ELR (cell line): ENCODE measurements at regions not wholly inside any gene's neighbourhood (a gene's known extent, or its start where the extent isn't known, plus 50 kb on each side); places are given as distances from the start of the nearest gene placed in this dataset.
A peak's percentile ranks its signal among the peaks of the same experiment; 100 is the strongest.

Experiments used
- DNase-seq: peaks from one replicate; pipeline ENCODE4 v3.0.0-alpha.2; 2015; ENCODE audit warnings: low read depth

- no peak for DNase-seq
Measured at GRCh38 chr4:8698341-8699062, 105.9 kb downstream of the CPZ start.

- DNase-seq, result no peak
Measured at GRCh38 chr4:8697826-8698225, 105.3 kb downstream of the CPZ start.

GRCh38 chr4:8696369-8697127 is 104.0 kb downstream of the CPZ start:
- no peak for DNase-seq

DNA sequence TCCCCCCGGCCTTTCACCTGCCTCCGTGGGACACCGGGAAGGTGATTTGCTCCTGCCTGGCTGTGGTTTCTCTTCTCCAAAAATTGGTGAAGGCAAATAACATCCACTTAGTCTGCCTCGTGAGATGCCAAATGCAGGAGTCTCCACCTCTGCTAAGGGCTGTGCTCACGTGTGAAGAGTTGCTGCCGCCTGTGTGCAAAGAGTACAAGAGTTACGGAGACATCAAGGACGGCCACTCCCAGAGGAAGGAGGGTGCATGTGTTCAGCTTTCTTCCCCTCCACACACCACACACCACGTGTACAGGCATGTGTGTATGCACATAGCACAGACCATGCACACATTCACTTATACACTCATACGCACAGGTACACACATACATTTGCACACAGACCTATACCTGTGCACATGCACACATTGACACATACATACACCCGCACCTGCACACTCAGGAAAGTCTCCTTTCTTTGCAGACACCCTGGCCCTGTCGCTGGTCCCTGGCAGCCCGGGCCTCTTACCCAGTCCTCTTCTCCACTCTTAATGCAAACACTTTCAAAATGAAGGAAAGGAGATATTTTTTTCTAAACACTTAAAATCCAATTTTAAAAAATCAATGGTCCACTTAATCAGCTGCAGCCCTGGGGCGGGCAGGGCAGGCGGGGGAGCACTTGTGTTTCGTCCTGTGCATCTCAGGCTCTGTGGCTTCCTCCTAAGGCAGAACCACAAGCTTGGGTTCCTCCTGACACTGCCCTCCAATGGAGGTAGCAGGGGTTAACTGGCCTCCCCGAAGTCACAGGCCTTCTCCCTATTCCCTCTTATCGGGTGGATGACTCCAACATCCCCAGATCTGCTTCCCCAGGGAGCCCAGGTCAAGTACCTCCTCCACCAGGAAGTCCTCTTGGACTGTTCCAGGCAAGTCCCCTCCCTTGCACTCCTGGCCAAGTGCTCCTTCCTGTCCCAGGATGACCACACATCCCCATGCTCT is 103.0 kb downstream of the CPZ start:
- DNase-seq, result no peak

DNA sequence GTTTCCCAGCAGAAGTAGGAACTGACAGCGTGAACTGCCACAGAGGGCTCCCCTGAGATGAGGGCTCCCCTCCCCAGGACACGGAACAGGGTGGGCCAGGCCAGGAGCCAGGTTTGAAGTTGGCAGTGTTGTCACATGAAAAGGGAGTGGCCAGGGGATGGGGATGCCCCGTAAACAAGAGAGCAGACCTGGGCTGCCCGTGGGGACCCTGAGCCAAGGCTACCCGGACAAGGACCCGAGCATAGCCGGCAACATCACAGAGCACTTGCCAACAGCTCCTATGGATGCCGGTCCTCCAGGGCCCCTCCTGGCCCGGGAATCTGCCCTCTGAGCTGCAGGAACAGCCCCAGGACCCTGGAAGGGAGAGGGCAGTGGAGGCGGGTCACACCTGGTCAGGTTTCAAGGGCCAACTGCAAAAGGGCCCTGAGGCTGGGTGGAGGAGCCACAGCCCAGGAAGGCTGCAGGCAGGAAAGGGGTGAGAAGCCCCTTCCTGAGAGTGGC is 102.1 kb downstream of the CPZ start:
- DNase-seq, result no peak

GRCh38 chr4:8694226-8694625 is 101.7 kb downstream of the CPZ start:
- DNase-seq, result no peak

DNA sequence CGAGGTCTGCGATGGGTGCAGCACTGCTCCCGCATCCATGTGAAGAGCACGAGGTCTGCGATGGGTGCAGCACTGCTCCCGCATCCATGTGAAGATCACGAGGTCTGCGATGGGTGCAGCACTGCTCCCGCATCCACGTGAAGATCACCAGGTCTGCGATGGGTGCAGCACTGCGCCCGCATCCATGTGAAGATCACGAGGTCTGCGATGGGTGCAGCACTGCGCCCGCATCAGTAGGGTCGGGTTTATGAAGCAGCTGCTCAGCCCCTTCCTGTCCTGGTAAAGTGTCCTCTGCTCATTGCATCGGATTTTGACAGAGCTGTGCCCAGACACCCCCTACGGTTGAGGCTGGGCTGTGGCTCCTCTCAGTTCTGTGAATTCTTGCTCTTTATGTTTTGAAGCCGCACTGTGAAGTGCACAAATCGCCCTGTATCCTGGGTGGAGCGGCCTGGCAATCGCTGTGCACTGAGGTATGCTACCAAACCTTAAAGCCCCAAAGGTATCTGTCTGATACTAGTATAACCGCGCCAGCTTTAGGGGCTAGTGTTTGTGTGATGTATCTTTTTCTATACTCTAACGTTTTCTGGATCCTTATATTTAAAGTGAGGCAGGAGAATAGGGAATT is 98.7 kb downstream of the CPZ start:
- DNase-seq, result no peak

- no peak for DNase-seq
Measured at GRCh38 chr4:8690216-8691150, 97.9 kb downstream of the CPZ start.

GRCh38 chr4:8689741-8690140 is 97.2 kb downstream of the CPZ start:
- no peak for DNase-seq

- DNase-seq, result no peak
Measured at GRCh38 chr4:8688908-8689445, 96.4 kb downstream of the CPZ start.

DNA sequence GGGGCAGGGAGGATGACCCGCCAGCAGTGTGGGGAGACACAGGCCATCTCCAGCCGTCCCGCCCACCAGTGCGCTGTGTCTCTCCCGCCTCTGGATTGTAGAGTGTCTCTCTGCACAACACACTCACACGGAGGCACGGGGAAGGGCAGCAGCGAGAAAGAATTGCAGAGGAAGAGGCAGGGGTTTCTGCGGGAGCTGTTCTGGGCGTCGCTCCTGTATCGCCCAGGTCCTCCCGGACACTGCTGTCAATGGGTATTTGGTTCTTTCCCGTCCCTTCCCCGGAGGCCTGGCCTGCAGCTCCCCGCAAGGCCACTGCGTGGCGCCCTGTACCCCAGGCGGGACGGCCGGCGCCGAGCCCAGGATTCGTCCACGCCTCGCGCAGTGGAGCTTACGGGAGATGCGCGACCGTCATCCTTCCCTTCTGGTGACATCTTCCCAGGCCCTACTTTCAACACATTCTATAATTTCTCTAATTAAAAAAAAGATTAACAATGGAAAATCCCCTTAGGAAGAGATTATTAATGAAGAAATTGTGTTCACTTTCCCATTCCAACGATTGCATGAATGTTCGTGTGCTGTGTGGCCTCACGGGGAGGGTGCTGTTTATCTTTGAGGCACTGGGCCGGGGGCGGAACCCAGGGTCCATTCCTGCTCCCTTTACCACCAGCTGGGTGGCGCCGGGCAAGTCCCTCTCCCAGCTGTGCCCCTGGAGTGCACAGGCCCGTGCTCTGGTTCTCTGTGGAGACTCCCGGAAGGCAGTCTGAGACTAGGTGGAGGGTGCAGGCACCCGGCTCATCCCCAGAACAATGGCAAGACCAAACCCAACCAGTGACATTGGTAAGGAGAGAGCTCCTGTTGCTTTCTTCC is 95.7 kb downstream of the CPZ start:
- peak; percentile 8 for DNase-seq

DNA sequence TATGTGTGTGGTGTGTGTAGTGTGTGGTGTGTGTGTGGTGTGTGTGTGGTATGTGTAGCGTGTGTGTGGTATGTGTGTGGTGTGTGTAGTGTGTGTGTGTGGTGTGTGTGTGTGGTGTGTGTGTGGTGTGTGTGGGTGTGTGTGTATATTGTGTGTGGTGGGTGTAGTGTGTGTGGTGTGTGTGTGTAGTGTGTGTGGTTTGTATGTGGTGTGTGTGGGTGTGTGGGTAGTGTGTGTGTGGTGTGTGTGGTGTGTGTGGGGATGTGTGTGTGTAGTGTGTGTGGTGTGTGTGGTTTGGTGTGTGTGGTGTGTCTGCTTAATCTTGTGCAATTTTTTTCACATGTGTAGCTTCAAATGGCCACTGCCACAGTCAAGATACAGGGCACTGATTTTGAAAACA is 94.5 kb downstream of the CPZ start:
- DNase-seq, result no peak

DNA sequence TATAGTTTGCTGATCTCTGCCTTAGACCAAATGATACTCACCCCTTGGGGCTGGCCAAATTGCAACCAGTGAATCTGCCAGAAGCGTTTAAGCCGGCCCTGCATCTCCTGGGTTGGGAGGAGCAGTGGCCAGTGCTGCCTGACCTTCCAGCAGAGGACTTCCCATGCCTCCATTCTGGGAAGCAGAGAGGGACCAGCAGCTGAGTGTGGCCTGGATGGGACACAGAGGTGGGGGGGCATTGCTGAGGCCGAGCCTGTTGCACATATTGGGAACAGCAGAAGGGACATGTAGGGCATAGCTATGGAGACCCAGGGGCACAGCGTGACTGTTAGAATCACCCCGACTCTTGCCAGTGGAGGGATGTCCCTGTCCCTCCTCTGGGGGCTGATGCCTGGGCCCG is 93.3 kb downstream of the CPZ start:
- DNase-seq, result no peak

GRCh38 chr4:8683462-8683861 is 90.9 kb downstream of the CPZ start:
- DNase-seq, result no peak

DNA sequence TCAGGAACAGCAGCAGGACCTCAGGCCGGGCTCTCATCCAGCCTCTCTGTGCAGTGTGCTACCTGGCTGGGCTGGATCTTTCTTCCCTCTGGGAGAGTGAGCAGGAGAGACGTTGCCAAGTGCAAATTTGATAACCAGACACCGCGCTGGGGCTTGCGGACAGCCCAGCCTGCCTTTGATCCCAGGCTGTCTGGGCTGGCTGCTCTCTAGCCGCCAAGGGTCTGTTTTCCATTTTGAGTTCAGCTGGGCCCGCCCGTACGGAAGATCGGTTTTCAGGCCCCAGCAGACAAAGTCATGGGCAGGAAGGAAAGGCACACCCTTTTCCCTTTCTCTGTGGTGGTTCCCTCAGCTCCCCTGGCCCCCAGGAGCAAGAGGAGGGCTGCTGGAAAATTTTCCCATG is 90.2 kb downstream of the CPZ start:
- DNase-seq, result no peak

DNA sequence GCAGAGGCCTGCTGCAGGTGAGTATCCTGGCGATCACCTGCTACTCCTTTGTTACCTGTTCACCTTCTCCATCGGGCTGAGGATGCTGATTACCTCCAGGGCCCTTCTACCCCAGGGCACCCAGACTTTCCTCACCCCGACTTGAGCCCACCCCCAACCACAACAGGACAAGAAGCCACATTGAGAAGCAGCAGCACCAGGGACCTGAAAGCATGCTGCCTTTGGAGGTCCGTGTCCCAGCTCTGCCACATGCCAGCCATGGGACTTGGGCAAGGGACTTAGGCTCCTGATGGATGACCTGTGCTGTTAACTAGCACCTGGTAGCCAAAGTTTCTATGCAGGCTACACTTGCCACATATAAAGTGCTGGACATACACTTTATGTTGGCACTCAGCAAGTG is 89.7 kb downstream of the CPZ start:
- no peak for DNase-seq

GRCh38 chr4:8681391-8681790 is 88.8 kb downstream of the CPZ start:
- DNase-seq, result no peak

DNA sequence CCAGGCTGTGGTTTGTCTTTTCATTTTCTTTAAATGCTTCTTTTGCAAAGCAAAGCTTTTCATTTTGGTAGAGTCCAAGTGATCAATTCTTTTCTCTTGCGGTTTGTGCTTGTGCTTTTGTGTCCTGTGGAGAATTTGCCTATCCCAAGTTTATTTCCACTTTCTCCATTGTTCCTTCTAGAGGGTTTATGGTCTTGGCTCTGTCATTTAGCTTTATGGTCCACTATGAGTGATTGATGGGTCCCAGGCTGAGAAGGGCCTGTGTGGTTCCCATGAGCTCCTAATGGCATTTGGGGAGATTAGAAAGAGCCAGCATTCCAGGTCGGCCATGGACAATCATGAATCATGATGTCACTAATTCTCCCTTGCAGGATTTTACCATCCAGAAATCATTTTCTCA is 86.5 kb downstream of the CPZ start:
- no peak for DNase-seq

GRCh38 chr4:8676676-8677075 is 84.1 kb downstream of the CPZ start:
- no peak for DNase-seq

GRCh38 chr4:8675906-8676305 is 83.3 kb downstream of the CPZ start:
- no peak for DNase-seq
